ENCODE measurements at regions not wholly inside any gene's neighbourhood (a gene's known extent, or its start where the extent isn't known, plus 50 kb on each side); places are given as distances from the start of the nearest gene placed in this dataset.

DNA sequence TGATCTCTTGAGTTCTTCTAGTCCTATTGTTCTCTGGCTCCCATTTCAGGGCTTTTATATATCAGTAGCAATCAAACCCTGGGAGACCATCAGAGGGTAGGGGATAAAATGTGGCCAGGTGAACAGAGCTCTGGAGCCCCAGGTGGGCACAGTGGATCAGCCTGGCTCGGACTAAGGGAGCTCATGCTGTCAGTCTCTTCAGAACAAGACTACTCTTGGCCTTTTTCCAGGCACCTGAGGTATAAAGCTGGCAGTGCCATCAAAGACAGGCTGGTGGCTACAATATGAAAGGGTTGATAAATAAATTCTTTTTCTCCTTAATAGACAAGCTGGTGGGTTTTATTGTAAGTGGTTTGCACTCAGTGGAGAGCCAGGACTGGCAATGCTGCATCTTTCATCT lies 160.0 kb upstream of the CCL2 start:
- no peaks in the 10 kb centered on the region for H3K4me1 ChIP-seq (ENCODE audit: insufficient read depth, low read length, poor library complexity, severe bottlenecking)
- no peak overlapping the region for H2AFZ ChIP-seq (ENCODE audit: low read length)
- H3K4me2 ChIP-seq (ENCODE audit: low read depth, low read length, poor library complexity, severe bottlenecking), result no peak overlapping the region
- no peaks in the 10 kb centered on the region for H3K9me3 ChIP-seq (ENCODE audit: insufficient read depth, low read depth, low read length)
- no peak overlapping the region for H3K9ac ChIP-seq (ENCODE audit: low read depth, low read length, poor library complexity, severe bottlenecking)
- no peaks in the 10 kb centered on the region for H4K20me1 ChIP-seq (ENCODE audit: insufficient read depth, low read length, poor library complexity, severe bottlenecking)
- no peaks in the 10 kb centered on the region for H3F3A ChIP-seq (ENCODE audit: low read depth)
- no peaks in the 10 kb centered on the region for H3K9me2 ChIP-seq (replicated peaks; ENCODE audit: low read depth, low read length)
- H3K27me3 ChIP-seq (ENCODE audit: insufficient read depth, low read length, poor library complexity, severe bottlenecking), result no peaks in the 10 kb centered on the region
- TF ChIP-seq, protein P1, sequence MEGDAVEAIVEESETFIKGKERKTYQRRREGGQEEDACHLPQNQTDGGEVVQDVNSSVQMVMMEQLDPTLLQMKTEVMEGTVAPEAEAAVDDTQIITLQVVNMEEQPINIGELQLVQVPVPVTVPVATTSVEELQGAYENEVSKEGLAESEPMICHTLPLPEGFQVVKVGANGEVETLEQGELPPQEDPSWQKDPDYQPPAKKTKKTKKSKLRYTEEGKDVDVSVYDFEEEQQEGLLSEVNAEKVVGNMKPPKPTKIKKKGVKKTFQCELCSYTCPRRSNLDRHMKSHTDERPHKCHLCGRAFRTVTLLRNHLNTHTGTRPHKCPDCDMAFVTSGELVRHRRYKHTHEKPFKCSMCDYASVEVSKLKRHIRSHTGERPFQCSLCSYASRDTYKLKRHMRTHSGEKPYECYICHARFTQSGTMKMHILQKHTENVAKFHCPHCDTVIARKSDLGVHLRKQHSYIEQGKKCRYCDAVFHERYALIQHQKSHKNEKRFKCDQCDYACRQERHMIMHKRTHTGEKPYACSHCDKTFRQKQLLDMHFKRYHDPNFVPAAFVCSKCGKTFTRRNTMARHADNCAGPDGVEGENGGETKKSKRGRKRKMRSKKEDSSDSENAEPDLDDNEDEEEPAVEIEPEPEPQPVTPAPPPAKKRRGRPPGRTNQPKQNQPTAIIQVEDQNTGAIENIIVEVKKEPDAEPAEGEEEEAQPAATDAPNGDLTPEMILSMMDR (conservative IDR thresholded peaks at IDR 0.05; ENCODE audit: low read length), result no peak
- TF ChIP-seq EZH2phosphoT487 (IDR thresholded peaks at IDR 0.05; ENCODE audit: borderline replicate concordance), result no peak
- H3K4me3 ChIP-seq (ENCODE audit: low read length, poor library complexity, severe bottlenecking), result no peak overlapping the region
- H3K79me2 ChIP-seq (ENCODE audit: insufficient read depth, low read length), result no peaks in the 10 kb centered on the region
- H3K36me3 ChIP-seq (ENCODE audit: insufficient read depth, low read length), result no peaks in the 10 kb centered on the region

DNA sequence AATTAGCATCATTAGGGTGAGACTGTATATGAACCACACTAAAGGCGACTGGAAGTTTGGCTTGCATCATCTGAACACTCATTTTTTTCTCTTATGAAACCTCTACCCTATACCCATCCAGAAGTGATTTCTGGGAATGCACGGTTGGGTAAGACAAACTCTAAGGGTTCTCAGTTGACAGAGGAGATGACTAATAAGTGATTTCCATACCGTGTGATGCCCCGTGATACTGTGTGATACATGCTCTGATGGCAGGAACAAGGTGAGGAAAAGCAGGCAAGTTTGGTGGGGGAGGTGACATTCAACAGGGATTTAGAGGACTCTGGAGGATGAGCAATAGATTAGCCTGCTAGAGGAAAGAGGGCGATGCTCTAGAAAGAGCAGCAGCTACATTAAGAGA lies 156.4 kb upstream of the CCL2 start:
- Histone ChIP-seq H4K20me1 (ENCODE audit: insufficient read depth, low read length, poor library complexity, severe bottlenecking) (no peaks in the 10 kb centered on the region), H3K4me3 (ENCODE audit: low read length, poor library complexity, severe bottlenecking) (no peak overlapping the region), H3K4me1 (ENCODE audit: insufficient read depth, low read length, poor library complexity, severe bottlenecking) (no peaks in the 10 kb centered on the region), H2AFZ (ENCODE audit: low read length) (no peak overlapping the region), H3K36me3 (ENCODE audit: insufficient read depth, low read length) (no peaks in the 10 kb centered on the region), H3K9me2 (replicated peaks; ENCODE audit: low read depth, low read length) (no peaks in the 10 kb centered on the region), H3K4me2 (ENCODE audit: low read depth, low read length, poor library complexity, severe bottlenecking) (no peak overlapping the region), H3K9me3 (ENCODE audit: insufficient read depth, low read depth, low read length) (no peaks in the 10 kb centered on the region), H3K9ac (ENCODE audit: low read depth, low read length, poor library complexity, severe bottlenecking) (no peak overlapping the region), H3F3A (ENCODE audit: low read depth) (no peaks in the 10 kb centered on the region), H3K27me3 (ENCODE audit: insufficient read depth, low read length, poor library complexity, severe bottlenecking) (no peaks in the 10 kb centered on the region), H3K79me2 (ENCODE audit: insufficient read depth, low read length) (no peaks in the 10 kb centered on the region)
- TF ChIP-seq EZH2phosphoT487 (IDR thresholded peaks at IDR 0.05; ENCODE audit: borderline replicate concordance), result no peak
- TF ChIP-seq, protein P1 (conservative IDR thresholded peaks at IDR 0.05; ENCODE audit: low read length), result no peak

DNA sequence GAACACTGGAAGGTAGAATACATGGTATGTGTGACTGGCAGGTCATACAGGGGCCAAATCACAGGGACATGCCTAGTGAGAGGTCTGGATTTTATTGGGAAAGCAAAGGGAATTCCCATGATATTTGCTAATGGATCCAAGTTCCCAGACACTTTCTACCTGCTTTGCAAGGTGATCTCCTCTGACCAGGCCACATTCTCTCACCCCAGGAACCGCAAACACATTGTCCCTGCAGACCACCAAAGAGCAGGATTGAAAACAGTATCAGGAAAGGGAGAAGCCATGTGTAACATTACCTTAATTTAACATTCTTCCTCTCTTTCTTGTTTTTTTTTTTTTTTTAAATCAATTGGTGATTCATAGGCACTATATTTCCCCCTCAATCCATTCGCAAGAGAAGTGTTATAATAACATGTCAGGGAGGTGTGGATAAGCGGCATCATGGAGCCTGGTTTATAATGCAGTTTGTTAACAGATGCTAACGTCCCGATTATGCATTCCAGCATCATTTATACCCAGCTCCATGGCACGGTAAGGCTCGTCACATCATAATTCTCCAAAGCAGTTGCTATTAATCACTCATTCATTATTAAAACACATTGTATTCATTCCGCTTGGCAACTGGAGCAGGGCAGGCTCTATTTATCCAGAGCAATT lies 155.1 kb upstream of the CCL2 start:
- H3K9me3 ChIP-seq (ENCODE audit: insufficient read depth, low read depth, low read length), result no peaks in the 10 kb centered on the region
- no peaks in the 10 kb centered on the region for H3K79me2 ChIP-seq (ENCODE audit: insufficient read depth, low read length)
- H2AFZ ChIP-seq (ENCODE audit: low read length), result no peak overlapping the region
- no peak overlapping the region for H3K4me2 ChIP-seq (ENCODE audit: low read depth, low read length, poor library complexity, severe bottlenecking)
- H4K20me1 ChIP-seq (ENCODE audit: insufficient read depth, low read length, poor library complexity, severe bottlenecking), result no peaks in the 10 kb centered on the region
- H3K4me1 ChIP-seq (ENCODE audit: insufficient read depth, low read length, poor library complexity, severe bottlenecking), result no peaks in the 10 kb centered on the region
- H3K9me2 ChIP-seq (replicated peaks; ENCODE audit: low read depth, low read length), result no peaks in the 10 kb centered on the region
- H3K36me3 ChIP-seq (ENCODE audit: insufficient read depth, low read length), result no peaks in the 10 kb centered on the region
- TF ChIP-seq, protein P1 (conservative IDR thresholded peaks at IDR 0.05; ENCODE audit: low read length), result no peak
- TF ChIP-seq EZH2phosphoT487 (IDR thresholded peaks at IDR 0.05; ENCODE audit: borderline replicate concordance), result no peak
- H3K4me3 ChIP-seq (ENCODE audit: low read length, poor library complexity, severe bottlenecking), result no peak overlapping the region
- H3F3A ChIP-seq (ENCODE audit: low read depth), result no peaks in the 10 kb centered on the region
- H3K27me3 ChIP-seq (ENCODE audit: insufficient read depth, low read length, poor library complexity, severe bottlenecking), result no peaks in the 10 kb centered on the region
- H3K9ac ChIP-seq (ENCODE audit: low read depth, low read length, poor library complexity, severe bottlenecking), result no peak overlapping the region

All from Loucy (cell line).